ENCODE measurements at regions not wholly inside any gene's neighbourhood (a gene's known extent, or its start where the extent isn't known, plus 50 kb on each side); places are given as distances from the start of the nearest gene placed in this dataset.

DNA sequence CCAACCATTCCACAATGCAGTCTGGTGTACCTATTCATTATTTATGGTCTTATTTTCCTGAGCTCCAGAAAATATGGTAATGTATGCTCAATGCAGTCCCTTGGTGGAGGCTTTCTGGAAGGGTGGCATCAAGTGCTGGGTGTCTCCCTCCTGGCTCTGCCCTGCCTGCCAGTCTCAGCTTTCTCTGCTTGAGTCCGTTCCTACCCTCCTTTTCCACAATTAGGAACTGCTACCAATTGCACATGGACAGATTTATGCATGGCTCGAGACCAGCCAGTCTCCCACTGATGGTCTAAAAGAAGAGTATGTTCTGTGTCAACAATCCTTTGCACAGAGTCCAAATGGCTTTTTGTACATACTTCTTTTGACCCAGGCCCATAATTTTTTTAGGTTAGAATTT lies 189.8 kb downstream of the TLE1 start:
- TF ChIP-seq POLR2A (IDR thresholded peaks at IDR 0.05), result no peak
- TF ChIP-seq, protein P1, sequence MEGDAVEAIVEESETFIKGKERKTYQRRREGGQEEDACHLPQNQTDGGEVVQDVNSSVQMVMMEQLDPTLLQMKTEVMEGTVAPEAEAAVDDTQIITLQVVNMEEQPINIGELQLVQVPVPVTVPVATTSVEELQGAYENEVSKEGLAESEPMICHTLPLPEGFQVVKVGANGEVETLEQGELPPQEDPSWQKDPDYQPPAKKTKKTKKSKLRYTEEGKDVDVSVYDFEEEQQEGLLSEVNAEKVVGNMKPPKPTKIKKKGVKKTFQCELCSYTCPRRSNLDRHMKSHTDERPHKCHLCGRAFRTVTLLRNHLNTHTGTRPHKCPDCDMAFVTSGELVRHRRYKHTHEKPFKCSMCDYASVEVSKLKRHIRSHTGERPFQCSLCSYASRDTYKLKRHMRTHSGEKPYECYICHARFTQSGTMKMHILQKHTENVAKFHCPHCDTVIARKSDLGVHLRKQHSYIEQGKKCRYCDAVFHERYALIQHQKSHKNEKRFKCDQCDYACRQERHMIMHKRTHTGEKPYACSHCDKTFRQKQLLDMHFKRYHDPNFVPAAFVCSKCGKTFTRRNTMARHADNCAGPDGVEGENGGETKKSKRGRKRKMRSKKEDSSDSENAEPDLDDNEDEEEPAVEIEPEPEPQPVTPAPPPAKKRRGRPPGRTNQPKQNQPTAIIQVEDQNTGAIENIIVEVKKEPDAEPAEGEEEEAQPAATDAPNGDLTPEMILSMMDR (IDR thresholded peaks at IDR 0.05), result no peak

All from adrenal gland (tissue), 5 donors.